NCI-H2227 treated with DMSO at 0.1 percent for 48 hours (cell line): ENCODE measurements at regions not wholly inside any gene's neighbourhood (a gene's known extent, or its start where the extent isn't known, plus 50 kb on each side); places are given as distances from the start of the nearest gene placed in this dataset.

Source experiments
- DNase-seq: peaks from one replicate; lab custom pipeline; 2025; lab: John Stamatoyannopoulos, UW

DNA sequence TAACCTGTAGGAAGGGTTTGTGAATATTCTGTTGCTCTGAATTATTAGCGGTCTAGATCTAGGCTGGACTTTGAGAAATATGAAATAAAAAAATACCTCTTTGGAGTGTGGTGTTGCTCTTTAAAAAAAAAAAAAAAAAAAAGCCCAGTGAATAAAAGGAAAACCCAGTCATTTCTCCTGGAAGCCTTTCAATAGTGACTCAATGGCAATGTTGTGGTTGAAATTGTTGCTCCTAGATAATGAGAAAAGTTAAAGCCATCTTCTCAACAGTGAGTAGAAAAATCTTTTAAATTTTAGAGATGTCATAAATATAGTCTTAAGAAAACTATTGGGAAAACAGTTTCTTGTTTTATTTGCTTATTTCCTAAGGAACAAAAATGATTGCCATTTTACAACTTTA is 135.3 kb downstream of the RFC3 start:
- DNase-seq = no peak

DNA sequence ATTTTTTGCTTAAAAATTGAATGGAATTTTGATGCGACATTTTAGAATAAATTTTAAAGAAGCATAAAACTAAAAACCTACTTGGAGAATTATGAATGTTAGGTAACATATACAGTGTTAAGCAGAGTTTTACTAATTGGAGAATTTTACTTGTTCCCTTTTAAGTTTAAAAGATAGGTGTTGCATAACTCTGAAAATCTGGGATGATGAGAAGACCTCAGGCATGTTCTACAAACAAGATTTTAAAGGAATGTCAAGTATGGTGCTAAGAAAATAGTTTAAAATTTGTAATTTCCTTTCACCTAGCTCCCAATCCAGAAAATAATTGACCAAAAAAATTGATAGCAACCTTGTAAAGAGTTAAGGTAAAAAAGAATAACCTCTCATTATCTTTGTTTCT is 135.8 kb downstream of the RFC3 start:
- no peak for DNase-seq

DNA sequence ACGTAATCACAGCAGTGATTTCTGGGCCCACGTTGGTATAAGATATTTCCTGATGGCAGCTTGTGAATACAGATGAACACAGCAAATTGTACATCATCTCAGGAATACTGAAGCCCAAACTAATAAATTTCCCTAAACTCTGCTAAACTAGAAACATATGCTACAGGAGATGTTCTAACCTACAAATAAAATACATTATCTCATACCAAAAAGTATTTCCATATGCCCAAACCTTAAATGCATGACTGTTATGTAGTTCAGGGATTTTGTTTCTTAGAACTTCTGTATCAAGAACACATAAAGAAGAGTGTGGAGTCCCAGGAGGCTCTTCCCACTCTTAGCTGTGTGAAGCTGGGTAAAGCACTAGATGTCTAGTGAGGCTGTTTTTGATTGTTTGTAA is 138.4 kb downstream of the RFC3 start:
- DNase-seq = no peak

DNA sequence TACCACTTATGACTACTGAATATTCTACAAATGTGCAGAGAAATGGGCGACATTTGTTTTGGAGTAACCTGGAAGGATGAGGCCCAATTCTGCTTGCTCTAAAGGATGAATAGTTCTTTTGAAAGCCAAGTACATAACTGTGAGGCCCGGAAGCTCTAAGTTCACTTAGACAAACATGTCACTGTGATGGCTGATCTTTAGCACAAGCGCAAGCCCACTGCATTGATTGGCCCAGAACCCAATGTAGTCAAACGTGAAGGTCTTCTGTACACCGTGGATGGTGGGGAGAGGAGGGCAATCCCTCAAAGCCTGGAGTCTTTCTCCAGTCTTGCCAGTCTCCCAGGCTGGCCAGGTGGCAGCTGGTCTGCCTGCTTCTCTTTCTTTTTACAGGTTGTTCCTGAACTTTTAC is 139.6 kb downstream of the RFC3 start:
- no peak for DNase-seq

DNA sequence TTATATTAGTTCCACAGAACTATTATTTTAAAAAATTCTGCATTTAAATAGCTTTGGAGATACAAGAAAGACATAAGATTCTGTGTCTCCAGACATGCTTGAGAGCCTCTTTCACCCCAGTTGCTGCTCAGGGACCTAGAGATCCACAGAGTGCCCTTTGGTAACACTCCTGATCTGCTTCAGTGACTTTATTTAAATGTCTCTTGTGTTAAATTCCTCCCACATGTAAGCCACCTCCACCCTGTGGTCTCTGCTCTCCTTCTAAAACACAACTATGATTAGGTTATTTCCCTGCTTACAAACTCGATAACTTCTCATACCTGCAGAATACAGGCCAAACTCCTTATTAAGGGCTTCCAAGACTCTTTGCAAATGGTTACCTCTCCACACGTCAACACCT is 141.0 kb downstream of the RFC3 start:
- no peak for DNase-seq

DNA sequence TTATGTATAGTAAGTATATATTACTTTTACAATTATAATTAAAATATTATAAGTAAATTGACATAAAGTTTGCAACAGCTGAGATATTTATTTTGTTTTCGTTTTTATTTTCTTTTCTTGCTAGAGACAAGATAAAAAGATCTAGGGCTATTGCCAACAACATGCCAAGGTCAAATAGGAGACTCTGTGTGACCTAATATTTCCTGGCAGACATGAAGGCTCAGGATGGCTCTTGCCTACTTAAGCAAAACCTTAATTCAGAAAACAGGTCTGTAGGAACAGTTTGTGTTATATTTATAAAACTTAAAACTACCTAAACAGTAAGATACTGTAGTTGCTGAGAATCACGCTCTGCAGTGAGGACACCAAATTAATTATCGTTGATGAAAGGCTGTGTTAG is 145.2 kb downstream of the RFC3 start:
- no peak for DNase-seq

DNA sequence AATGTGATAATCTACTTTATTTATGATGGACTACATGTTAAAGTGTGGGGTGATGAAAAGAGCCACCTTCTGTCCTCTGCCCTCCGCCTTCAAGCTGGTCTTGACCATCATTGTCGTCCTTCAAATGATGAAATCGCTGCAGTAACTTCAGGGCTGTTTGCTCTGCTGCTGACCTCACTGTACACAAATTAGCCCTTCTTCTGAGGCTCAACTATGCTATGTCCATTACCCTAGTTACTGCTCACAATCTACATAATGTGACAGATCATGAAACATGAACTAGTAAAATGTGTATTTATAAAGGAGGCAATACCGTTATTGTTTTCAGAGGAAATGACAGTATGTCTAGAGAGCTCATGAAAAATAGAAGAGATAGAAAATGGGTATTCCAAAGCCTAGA is 145.9 kb downstream of the RFC3 start:
- DNase-seq = no peak

DNA sequence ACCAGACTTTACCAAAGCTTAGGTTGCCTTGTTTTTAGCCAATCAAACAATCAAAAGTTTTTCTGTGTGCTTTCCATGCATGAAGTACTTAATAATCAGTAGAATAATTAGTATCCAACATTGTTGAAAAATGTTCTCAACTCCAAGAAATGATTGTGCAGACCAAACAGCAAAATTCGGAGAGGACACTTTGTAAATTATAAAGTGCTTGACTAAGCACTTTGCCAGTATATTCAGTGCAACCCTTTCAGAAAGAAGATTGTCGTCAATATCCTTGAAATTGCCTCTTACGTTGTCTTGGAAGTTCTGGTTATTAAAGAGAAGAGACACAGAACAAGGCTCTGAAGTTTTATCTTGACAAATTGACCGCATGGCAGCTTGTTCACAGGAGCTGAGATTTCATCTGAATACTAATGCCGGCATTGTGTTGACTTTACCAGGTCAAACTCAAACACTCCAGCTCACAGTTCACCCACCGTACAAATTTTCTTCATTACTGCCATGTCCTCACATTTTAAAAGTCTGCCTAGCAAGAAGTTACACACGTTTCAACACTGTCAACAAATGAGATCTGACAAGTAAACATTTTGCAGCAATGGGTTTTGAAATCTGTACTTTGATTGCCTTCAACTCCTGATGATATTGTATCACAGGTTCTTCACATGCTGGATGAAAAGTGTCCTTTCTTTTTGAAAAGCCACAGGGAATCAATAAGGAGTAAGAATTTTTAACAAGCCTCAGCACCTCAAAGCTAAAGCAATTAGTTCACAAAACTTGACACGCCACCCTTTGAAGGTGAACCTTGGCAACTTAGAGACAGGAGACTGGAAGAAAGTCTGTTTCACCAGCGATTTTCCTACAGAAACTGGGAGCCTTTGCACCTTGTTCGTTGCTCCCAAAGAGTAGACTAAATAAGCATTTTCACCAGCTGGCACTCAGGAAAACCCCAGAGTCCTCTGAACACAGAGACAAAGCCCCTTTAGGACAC is 150.9 kb downstream of the RFC3 start:
- no peak for DNase-seq

DNA sequence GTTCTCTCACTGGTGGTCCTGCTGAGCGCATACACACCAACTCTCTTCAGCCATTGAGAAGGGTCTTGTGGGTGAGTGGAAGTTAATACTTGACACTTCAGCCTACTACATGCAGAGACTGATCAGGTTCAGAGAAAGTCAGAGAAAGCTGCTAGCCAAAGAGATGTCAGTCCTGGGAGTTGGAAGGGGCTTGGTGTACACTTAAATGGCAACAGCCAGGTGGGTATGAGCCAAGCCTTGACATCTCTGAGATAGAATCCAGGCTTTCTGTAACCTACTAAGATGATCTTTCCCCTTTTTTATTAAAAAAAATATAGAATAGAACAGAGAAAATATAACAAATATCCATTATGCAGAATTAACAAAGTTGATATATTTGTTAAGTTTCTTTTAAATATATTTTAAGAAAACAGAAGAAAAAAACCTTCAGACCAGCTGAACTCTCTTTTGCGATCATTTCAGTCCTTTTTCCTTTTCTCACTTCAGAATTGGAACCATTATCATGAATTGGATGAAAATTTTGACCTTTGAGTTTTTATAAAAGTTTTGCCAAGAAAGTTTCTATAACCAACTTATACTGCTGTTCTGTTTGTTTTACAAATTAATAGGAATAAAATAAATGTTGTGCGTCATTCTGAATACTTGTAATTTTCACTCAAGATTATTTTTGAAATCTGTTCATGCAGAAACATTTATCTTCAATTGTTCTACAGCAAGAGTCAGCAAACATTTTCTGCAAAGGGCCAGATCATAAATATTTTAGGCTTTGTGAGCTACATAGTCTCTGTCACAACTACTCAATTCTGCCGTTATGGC is 153.0 kb downstream of the RFC3 start:
- DNase-seq = no peak

DNA sequence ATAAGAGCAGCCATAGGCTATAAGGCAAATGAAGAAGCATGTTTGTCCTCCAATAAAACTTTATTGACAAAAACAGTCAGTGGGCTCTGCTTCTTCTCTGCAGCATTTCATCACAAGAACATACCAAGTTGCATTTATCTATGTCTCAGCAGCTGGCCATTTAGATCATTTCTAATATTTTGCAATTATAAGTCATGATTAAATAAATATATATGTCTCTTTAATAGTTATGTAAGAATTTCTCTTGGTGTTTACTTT is 153.5 kb downstream of the RFC3 start:
- no peak for DNase-seq

DNA sequence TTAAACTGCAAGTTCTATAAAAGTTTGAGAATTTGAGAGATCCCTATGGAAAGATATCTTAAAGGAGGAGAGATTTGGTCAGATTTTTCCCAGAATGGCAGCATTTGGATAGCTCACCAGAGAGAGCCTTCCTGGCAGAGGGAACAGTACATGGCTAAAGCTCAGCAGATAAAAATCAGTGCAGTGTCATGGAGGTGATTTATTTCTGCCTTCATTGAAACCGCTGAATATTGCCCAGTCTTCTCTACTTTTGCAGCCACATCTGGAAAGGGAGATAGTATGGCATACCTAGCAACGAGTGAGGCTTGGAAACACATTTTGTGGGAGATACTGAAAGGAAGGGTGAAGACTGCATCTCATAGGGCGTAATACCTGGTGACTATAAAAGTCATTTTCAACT is 155.2 kb downstream of the RFC3 start:
- DNase-seq = no peak

DNA sequence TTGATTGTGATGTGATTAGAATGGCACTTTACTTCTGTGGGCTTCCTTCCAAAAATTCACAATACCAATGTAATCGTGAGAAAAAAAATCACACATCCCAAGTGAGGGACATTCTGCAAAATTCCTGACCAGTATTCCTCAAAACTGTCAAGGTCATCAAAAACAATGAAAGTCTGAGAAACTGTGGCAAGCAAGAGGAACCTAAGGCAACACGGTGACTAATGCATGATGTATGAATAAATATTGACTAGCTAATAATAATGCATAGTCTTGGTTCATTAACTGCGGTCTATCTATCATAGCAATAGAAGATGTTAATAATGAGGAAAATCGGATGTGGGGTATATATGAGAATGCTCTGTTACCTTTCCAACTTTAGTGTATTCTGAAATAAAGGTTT is 159.0 kb downstream of the RFC3 start:
- DNase-seq = no peak

DNA sequence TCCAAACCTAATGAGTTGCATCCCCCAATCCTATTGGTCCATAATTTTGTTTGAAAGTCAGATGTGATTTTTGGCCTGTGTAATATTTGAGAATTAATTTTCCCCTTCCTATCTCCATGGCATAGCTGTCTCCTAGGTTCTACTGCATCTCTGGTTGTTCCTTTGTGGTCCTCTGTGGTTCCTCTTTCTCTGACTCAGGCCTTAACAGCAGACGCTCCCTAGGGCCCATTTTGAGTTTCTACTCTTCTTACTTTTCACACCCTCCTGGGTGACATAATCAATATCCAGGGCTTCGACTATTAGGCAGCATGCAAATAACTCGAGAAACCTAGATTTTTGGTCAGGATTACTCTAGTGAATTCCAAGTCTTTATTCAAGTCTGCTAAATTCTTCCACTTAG is 160.7 kb downstream of the RFC3 start:
- DNase-seq = no peak

DNA sequence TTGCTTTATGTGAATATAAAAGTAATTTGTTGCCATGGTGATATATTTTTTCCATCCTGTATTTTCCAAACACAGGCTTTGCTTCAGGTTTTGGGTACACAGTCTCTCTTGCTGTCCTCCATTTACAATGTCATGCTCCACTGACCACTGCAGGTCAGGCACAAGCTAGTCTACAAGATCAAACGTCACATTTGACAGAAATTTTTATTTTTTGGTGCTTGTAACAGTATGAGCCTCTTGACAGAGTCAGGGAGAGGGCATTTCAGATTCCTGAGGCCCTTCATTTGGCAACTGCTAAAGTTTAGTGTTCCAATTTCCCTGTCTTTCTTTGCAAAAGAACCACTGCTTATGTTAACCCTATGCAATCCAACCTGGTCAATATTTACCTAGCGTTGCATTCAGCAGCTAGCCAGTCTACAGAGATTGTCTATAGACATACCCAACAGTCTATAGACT is 175.0 kb downstream of the RFC3 start:
- no peak for DNase-seq

DNA sequence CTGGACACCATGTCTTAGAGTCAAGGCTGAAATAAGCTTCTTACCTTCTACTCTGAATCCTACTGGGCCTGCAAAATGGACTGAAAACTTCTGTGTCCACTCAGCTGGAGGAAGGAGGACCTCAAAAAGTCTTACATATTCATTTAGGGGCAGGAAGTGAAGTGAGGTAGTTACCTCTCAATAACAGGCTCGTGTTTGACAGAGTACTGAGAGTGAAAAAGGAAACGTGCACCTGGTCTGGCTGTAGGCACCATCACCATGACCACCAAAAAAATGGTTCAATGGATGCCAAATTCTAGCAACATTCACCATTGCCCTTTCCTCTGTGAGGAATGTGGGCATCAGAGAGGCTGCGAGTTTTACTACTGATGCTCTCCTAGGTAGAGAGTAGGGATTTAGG is 176.2 kb downstream of the RFC3 start:
- DNase-seq = no peak

DNA sequence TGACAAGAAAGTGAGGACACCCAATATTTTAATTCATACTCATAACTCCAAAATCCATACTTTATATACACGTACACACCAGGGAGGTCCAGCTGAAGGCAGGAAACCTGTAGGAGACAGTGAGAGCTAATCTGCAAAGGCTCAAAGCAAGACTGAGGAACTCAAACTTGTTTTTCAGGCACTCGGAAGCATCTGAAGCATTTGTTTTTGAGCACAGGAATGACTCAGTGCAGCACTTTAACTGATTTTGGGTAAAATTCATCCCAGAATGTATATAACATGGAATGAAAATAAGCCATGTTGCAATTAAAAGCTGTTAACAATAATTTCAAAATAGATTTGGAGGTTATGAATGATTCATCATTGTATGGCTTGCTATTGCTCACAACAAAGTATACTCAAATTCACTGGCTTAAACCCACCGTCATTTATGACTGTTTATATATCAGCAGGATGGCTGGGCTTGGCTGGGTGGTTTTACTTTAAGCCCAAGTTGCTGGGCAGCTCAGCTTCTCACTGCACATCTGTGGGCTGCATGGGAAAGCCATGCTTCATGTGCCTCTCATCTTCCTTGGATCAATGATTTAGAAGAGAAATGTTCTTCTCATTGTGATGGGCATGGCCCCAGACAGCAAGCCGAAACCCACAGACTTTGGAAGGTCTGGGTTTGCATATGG is 177.0 kb downstream of the RFC3 start:
- no peak for DNase-seq

DNA sequence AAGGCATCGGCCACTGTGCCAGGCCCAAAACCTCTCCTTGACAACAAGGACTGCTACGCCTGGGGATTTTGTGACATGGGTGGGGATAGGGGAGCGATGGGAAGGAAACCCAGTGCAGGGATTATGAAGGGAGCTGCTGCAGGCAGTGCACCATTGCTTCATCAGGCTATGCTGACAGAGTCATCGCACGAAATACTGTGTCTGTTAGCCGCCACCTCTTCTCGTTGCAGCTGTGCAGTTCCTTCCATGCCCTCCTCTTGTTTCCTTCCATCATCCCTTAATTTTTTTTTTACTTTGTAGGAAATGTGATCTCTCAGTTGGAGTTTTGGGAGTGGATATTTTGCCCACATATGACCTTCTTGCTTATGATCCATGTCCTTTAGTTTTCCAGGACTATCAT is 178.7 kb downstream of the RFC3 start:
- no peak for DNase-seq

DNA sequence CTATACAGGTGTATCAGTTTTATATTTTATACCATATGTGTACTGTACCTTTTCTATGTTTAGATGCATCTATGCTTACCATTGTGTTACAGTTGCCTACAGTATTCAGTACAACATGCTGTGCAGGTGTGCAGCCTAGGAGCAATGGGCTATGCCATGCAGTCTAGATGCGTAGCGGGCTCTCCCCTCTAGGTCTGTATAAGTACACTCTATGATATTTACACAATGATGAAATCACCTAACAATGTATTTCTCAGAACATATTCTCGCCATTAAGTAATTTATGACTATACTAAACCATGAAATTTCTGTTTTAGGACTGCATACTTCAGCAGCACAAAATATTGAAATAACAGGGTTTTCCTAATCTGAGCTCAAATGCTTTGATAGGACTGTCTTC is 179.6 kb downstream of the RFC3 start:
- DNase-seq = no peak

DNA sequence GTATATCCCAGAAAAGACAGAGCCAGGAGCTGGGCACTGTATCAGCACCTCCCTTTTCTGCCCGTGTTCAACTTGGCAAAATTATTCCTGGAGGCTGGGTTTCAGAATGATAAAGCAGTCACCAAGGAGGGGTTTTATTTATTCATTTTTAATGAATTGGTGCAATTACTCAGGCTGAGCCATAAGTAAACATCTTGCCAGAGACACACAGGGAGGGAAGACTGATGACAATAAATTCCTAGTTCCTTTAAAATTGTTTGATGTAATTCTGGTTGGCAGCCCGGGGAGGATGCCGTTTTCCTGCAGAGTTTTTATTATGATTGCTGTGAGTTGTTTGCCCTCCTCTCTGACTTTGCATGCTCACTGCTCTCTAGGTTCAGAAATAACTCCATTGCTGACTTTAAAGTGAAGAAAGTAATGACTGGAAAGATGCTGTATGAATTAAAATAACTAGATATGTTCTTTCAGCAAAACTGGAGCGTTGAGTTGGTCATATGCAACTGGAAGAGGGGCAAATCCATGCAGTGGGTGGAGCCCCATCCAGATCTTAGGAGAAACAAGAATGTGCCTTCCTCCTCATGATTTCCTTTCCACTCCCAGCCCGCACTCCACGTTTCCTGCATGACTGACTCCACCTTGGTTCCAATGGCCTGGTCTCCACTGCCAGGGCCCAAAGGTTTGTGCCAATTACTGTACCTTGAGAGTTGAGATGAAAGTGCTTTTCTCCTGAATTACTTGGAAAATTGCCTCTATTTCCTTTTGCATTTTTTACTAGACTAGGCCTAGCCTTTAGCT is 182.1 kb downstream of the RFC3 start:
- DNase-seq = no peak

DNA sequence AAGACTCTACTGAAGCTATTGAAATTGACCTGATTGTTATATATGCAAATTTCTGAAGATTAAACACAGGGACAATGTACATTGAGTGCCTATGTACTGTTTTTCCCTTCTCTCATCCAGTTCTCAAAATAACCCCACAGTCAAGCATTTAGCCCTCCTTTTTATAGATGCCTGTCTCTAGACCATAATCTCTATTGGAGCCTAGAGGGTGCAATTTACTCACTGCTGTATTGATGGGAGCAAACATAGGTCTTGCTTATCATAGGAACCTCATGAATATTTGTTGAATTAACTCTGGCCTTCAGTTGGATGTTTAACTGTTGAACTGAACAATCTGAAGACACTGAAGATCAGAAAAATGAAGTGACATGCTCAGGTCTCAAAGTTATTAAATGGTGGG is 183.0 kb downstream of the RFC3 start:
- DNase-seq = no peak

DNA sequence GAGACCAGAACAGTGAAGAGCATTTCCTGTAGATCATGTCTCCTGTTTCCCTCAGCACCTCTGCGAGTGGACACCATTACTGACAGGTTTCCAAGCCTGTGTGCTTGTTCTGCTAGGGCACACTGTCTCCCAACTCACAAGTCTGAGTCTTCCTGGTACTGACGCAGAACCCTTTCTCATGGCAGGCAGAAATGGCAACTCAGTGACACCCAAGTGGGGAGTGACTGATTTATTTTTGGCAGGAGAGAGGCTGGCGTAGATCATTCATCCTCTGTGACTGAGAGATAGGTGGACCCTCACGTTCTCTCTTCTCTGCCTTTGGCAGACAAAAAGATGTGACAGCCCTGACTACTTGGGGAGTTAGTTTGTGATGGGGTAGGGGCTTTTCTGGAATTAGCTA is 183.4 kb downstream of the RFC3 start:
- no peak for DNase-seq

DNA sequence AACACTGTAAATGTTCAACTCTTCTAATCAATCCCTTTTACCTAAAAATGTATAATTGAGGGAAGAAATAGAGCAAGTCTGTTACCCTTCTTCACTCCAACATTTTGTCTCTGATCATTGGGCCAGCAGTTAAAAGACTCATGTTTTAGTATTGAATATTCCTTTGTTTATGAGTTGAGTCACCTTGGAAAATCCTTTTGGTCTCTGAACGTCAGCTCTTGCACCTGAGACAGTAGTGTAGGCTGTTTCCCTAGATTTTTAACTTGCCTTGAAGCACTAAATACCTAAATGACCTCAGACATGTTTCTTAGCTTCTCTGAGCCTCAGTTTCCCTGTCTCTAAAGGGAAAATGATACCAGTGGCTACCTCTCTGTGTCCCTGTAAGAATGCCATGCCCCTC is 184.2 kb downstream of the RFC3 start:
- no peak for DNase-seq
